Effector memory CD4-positive, alpha-beta T cell (primary cell): ENCODE measurements at regions not wholly inside any gene's neighbourhood (a gene's known extent, or its start where the extent isn't known, plus 50 kb on each side); places are given as distances from the start of the nearest gene placed in this dataset.

Experiments
- DNase-seq, 3 donors: peaks; one replicate each; pipeline ENCODE4 v3.0.0-alpha.2; 2020
- H3K27ac ChIP-seq: 2 replicates; pipeline ENCODE4 v1.7.0; 2013; ENCODE audit warnings: mild to moderate bottlenecking, low read length, moderate library complexity; ENCODE audit not compliant: insufficient read depth, poor library complexity, severe bottlenecking
- H3K27me3 ChIP-seq: replicated peaks from 2 replicates; pipeline ENCODE4 v1.7.0; 2013; ENCODE audit warnings: mild to moderate bottlenecking, low read length; ENCODE audit not compliant: insufficient read depth, control insufficient read depth, poor library complexity, severe bottlenecking
- H3K36me3 ChIP-seq: 2 replicates; pipeline ENCODE4 v1.7.0; 2013; ENCODE audit warnings: mild to moderate bottlenecking, low read length, moderate library complexity; ENCODE audit not compliant: control insufficient read depth, insufficient read depth
- H3K4me1 ChIP-seq: 2 replicates; pipeline ENCODE4 v1.7.0; 2013; ENCODE audit warnings: low read length, mild to moderate bottlenecking; ENCODE audit not compliant: control insufficient read depth, insufficient read depth, poor library complexity, severe bottlenecking
- H3K4me3 ChIP-seq: 2 replicates; pipeline ENCODE4 v1.7.0; 2013; ENCODE audit warnings: low read length, low read depth, mild to moderate bottlenecking; ENCODE audit not compliant: insufficient read depth, poor library complexity, severe bottlenecking
- H3K9me3 ChIP-seq: 2 replicates; pipeline ENCODE4 v1.7.0; 2013; ENCODE audit warnings: mild to moderate bottlenecking, low read length, moderate library complexity; ENCODE audit not compliant: control insufficient read depth

DNA sequence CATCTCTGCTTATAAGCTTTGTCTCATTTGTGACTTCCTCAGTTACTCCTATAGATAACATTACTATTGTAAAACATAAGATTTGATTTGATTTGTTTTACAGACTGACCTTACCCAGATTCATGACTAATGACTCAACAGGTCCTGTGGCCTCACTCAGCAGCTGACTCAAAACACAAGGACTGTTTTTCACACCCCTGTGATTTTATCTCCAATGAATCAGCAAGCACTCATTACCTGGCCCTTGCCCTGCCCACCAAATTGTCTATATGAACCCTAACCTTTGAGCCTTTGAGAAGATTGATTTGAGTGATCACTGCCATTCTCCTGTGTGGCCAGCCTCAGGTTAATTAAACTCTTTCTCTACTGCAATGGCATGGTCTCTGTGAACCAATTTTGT is 1064.6 kb upstream of the LRRTM3 start:
- DNase-seq, result no peak

More for the DNA sequence above, 1064.6 kb upstream of the LRRTM3 start:
- no peak overlapping the region for H3K27ac ChIP-seq
- no peaks in the 10 kb centered on the region for H3K36me3 ChIP-seq
- H3K9me3 ChIP-seq, result no peaks in the 10 kb centered on the region
- no peaks in the 10 kb centered on the region for H3K4me1 ChIP-seq
- H3K27me3 ChIP-seq, result no peaks in the 10 kb centered on the region
- H3K4me3 ChIP-seq, result no peak overlapping the region
